Lower leg skin (tissue), 3 donors: ENCODE measurements at regions not wholly inside any gene's neighbourhood (a gene's known extent, or its start where the extent isn't known, plus 50 kb on each side); places are given as distances from the start of the nearest gene placed in this dataset.

Experiments
- CTCF ChIP-seq, 3 donors: fragments of 450-650 bp; IDR thresholded peaks; one replicate each; pipeline ENCODE4 v1.5.1; 2016; ENCODE audit warnings: antibody characterized with exemption in 3 of 3, mild to moderate bottlenecking in 3 of 3, moderate library complexity in 2 of 3
- POLR2A ChIP-seq, 2 donors: fragments of 450-650 bp; IDR thresholded peaks; one replicate each; pipeline ENCODE4 v1.6.1; 2016 to 2017; ENCODE audit warnings: antibody characterized with exemption in 2 of 2, mild to moderate bottlenecking in 1 of 2, moderate library complexity in 1 of 2

DNA sequence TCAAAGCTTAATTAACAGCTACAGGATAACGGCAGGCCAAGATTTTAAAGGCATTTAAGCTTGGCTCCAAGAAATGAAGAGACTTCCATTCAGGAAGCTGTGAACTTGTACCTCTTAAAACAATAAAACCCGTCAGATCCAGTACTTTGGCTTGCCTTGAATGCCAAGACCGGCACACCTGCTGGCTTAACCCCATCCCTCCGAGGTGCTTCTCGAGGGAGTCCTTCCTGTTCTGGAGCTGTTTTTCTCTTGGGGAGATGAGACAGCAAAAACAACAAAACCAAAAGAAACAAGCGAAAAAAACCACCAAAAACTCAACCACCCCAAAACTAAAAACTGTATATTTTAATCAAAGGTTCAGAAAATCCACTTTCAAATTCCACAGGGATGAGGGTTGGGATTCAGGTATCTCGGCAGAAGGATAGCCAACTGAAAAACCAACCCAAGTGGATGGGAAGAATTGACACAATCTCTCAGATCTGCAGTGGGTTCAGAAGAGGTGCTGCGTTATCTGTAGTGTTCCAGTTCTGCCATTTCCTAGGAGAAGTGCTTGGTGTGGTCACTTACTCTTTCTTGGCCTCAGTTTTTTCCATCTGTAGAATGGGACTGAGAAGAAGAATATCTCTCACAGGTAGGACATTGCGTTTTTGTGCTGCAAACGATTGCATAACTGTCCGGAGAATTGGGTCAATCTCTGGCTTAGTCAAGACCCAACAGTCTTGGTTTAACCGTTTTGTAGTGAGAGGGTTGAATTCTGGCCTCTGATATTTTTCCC, 420.1 kb downstream of the VRK1 start:
- TF ChIP-seq CTCF (IDR thresholded peaks at IDR 0.05) (no peak), POLR2A (IDR thresholded peaks at IDR 0.05) (no peak)
